HG03025 (cell line): ENCODE measurements at regions not wholly inside any gene's neighbourhood (a gene's known extent, or its start where the extent isn't known, plus 50 kb on each side); places are given as distances from the start of the nearest gene placed in this dataset.

Experiments
- ATAC-seq: cut with Tn5 transposase; IDR thresholded peaks from one replicate; pipeline ENCODE4 v1.9.1; 2021; ENCODE audit warnings: mild to moderate bottlenecking, moderate library complexity; ENCODE audit not compliant: unreplicated experiment, low FRiP score

DNA sequence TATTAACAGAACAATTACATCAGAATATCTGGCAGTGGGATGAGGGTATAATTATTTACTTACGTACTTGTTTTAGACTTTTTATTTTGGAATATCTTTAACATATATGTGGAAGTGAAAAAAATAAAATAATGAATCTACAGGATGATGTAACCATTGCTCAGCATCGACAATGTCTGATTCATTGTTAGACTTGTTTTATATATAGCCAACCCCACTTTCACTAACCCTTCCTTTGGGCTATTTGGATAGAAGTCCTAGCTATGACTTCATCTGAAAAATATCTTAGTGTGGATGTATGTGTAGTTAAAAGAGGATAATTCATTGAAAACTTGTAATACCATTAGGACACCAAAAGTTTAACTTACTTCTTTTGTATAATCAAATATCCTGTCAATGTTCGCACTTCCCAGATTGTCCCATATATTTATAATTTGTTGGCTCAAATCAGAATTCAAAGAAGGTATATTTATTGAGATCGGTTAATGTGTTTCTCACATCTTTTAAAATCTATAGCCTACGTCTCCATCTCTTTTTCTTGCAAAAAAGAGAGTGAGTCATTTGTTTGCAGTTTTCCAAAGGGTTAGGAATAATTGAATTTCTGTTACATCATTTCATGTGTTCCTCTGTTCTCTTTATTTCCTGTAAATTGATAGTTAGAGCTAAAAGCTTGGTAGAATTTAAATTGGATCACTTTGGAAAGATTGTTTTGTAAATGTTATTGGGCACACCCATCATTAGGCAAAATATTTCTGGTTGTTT, 506.1 kb upstream of the FAM98A start:
- ATAC-seq, result no peak

DNA sequence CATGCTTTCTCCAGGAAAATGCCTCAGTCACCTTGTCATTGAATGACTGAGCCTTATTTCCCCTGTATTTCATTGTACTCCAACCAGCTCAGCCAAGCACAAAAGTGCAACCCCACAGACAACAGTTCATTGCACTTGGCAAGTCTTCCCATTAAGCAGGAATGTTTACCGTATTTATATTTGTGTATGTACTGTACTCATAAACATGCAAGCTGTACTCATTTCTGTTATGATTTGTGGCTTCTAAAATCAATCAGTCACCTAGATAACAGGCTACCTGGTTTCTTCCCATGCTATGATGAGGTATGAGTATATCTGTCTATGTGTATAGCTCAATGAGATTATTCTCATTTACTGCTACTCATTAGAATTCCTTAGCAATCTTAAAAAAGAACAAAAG, 505.5 kb upstream of the FAM98A start:
- ATAC-seq, result no peak

DNA sequence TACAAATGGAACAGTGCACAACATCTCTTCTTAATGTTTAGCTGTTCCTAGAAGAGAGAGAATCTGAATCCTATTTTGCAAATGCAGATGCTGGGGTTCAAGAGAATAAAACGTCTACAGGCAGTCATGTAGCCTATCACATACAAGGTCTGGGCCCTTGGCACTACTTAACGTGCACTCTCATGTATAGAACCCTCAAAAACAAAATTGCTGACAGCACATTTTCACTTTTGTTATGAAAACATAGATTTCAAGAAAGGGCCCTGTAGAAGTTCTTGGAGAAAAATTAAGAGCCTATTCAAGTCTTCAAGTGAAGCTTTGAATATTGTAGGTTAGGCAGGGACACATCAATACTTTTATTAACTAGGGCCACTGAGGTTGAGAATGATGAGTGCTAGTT, 504.3 kb upstream of the FAM98A start:
- no peak for ATAC-seq

DNA sequence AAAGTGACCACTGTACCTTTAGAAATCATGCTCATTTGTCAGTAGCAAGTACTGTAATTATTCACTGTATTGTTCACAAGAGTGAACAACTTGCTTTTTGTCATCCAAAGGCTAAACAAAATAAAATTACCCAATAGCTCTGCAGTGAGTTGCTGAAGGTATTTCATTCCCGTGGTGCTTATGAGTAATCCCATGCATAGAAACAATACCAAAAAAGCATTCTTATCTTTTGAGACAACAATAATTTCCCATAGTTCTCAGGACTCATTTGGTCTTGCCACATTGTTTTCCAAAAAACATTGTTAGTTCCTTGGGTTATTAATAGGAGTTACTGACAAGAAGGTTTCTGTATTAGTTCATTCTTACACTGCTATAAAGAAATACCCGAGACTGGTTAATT, 503.2 kb upstream of the FAM98A start:
- ATAC-seq, result no peak

DNA sequence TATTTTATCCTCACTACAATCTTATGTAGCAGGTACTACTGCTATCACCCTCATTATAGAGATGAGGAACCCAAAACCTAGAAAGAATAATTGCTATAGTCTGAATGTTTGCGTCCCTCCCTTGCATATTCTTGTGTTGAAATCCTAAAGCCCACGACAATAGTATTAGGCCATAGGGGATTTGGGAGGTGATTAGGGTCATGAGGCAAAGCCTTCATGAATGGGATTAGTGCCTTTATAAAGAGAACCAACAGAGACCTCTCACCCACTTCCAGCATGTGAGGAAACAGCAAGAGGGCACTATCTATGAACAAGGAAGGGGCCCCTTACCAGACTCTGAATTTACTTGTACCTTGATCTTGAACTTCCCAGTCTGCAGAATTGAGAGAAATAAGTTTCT, 500.3 kb upstream of the FAM98A start:
- no peak for ATAC-seq

DNA sequence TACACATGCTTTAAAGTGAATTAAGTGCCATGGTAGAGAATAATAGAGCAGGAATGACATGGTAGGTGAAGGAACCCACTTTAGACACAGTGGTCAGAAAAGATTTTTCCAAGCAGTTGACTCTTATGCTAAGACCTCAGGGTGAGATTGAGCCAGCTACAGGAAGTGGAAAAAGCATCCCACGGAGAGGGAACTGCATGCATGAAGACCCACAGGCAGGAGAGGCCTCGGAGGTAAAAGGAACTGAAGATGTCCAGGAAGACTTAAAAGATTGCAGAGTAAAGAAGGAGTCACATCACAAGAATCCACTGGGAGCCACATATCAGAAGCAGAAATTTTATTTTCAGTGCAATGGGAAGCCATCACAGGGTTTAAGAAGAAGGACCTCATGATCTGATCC, 499.2 kb upstream of the FAM98A start:
- no peak for ATAC-seq

DNA sequence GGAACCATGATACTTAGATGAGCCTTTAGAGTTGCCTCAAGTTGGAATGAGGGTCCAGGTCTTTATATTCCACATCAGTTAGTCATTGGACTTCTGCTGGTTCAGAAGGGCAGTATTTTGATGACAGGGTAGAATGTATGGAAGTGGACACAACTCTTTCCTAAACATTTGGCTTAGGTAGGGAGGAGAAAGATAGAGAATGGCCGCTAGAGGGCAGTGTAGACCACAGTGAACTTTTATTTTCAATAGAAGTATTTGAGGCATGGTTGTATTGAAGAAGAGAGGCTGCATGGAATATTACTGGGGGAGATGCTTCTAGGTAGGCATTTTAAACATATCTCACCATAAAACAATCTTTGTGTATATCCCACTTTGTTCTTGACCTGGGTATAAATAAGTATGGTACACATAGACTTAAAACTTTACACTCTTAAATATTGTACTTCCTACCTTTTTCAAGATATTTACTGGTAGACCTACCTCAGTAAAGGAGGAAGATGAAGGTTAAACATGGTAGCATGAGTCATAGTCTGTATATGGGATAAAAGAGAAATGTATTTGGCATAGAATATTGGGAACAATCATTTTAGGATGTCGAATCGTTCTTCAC, 497.6 kb upstream of the FAM98A start:
- ATAC-seq, result peak; percentile 50

DNA sequence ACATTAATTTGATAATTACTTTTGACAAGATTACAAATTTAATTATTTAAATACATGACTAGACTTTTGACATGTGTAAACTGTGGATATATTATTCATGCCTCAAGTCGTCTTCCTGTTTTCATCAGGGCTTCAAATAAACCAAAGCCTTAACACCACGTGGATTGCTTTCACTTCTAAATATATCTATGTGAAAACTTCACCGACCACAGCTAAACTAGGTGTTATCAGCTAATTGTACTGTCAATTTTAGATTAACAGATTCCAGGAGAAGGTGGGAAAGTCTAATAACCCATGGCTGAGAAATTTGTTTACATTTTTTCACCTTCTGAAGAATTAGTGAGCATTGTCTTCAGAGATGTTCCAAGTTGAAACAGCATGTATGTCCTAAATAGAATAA, 494.7 kb upstream of the FAM98A start:
- no peak for ATAC-seq

DNA sequence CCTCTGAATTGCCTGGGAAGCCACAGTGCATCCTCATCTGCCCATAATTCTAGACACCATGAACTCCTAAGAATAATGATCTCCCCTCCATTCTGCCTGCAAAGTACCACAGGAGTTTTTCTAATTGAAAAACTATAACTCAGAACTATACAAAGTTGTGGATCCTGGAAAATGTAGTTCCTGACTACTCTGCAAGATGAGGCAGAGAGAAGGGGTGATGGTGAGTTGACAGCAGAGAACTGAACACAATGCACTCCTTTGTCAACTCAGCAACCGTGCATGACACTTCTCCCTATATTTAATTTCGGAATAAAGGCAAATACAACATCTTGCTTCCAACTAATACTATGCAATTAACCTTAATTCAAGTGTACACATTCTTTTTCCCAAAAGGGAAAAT, 471.1 kb upstream of the FAM98A start:
- ATAC-seq, result no peak

DNA sequence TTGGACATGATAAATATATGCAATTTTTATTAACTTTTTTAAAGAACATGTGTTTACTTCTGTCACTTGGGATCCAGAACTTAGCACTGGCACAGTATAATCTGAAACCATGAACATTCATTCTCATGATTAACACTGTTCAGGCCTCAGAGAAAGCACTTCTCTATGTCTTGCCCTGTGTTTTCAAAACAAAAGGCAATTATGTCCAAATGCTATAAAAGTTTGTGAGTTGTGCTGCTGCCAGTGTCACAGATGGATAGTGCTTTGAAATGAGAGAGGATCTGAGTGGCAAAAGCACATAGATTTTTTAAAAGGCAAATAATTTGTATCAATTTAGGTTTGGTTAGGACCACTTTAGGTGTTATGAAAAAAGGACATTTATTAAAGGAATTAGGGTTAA, 470.5 kb upstream of the FAM98A start:
- no peak for ATAC-seq

DNA sequence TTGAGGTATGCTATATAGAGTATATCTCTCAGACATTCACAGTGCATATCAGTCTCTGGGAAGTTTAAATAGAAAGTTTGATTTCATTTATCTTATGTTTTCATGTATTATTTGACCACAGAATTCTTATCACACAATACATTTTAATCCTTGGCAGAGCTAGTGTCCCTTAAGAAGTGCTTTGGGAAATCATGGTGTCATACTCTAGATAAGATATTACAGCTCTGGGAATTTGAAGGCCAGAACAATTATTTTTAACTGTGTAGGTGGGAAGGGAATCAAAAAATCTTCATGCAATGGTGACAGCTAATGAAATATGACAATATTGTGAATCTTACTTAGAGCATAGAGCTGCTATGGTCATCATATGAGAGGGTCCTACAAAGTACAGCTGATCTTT, 451.3 kb upstream of the FAM98A start:
- no peak for ATAC-seq

DNA sequence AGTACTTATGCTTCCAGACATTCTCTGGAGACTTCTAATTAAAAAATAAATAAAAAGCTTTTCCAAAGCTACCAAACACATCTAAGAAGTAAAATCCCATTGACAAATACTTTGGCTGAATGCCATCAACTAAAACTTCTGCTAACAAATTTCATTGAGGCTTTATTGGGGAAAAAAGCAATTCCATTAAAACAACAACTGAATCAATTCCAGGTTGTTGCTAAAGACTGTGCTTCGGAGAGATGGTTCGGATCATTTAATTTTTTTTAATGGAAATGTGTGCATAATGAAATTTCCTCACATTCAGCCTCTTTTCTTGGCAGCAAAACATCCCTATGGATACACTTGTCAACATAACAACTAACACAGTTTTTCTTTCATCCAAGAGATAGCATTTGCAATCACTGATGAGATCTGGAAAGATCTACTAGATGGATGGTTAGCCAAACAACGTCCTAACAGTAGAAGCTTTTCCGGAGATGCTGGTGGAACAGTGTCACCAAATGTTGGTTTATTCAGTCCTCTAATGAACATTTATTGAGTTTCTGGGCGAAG, 446.1 kb upstream of the FAM98A start:
- ATAC-seq, result no peak

DNA sequence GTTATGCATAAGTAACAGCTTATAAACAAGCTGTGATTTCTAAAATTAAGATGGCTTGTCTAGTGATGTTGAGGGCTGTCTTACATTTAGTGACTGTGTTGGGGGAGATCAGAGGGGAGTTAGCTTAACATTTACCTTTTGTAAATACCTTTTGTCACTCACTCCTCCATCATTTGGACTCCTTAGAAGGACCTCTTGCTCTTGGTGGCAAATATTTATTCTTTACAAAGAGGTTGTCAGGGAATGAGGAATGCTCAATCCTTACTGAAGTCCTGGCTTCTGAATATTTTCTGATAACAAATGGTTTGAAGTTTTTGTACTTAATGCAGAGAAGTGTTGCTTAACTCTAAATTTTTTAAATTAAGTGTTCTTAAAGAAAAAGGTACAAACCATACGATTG, 438.8 kb upstream of the FAM98A start:
- ATAC-seq, result no peak

DNA sequence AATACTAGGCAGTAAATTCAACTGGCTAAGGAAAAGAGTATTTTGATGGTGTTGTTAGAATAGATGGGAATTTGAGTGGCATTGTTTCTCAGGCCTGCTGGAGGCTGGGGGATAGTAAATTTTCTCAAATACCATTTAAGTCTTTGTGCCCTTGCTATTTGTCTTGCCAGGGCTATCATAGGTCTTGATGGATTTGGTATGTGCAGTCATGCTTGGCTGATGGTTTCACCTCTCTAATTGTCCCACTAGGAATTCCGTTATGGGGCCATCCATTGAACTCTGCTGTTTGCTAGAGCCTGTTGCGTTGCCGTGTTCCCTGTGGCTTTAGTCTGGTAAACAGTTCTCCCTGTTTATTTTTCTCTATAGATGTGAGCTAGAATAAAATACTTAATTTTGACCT, 438.1 kb upstream of the FAM98A start:
- ATAC-seq, result no peak

DNA sequence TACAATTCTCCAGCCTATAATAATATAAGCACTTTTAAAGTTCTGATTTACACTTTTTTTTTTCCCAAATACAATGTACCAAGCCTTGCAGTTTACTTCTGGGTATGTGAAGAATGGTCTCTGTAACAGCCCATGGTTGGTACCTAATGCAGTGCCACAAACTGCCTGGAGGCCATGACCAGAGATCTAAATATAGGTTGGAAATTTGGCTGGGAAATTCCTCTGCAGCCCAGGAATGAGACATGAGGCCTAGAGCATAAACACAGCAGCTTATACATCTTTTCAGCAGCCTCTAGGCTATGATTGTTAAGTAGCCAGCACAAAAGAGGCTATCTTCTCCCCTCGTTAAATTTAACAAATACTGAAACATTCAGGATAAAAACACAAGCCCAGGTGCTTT, 432.0 kb upstream of the FAM98A start:
- no peak for ATAC-seq

DNA sequence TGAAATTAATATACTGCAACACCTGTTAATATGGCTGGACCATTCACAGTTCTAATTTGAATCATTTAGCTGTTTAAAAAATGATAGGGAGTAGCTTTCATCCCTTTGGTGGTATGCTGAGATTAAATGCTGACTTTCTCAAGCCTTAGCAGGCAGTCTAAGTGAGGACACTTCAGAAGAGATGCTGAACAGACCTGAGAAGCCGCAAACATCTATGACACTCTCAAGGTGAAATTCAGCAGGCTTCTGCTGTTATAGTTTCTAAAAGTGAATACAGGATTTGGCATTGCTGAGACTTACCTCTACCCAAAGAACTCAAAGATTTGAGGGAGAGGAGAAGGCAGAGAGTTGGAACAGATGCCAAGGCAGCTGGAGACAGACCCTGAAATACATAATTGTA, 431.2 kb upstream of the FAM98A start:
- no peak for ATAC-seq

DNA sequence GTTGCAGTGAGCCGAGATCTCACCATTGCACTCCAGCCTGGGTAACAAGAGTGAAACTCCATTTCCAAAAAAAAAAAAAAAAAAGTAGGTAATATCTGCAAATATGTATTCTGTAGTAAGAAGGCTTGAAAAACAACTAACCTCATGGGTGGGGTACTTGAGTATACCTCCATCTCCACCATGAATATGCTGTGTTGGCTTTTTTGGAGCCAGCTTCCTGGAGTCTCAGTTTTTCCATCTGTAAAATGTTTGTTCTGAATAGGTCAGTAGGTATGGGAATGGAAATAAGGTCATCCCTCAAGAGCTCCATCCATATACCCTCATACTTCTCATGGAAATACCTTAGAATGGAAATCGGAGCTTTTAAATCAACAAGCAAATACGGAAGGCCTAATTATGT, 430.0 kb upstream of the FAM98A start:
- ATAC-seq, result no peak

DNA sequence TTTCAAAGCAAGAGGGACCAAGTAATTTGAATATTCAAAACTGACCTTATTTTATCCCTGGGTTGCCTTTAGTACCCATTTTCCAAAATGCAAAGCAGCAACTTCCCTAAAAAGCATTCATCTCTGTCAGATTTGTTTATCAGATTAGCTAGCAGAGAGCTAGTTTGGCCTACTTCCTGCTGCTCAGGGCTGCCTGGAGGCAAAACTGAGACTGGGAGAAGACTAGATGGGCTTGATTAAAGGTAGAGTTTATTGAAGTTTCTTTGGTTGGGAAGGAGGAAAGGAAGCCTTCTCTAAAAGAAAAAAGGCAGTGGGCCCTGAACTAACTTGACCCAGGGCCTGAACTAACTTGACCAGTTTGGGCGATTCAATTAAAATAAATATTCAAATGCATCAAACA, 426.1 kb upstream of the FAM98A start:
- no peak for ATAC-seq

DNA sequence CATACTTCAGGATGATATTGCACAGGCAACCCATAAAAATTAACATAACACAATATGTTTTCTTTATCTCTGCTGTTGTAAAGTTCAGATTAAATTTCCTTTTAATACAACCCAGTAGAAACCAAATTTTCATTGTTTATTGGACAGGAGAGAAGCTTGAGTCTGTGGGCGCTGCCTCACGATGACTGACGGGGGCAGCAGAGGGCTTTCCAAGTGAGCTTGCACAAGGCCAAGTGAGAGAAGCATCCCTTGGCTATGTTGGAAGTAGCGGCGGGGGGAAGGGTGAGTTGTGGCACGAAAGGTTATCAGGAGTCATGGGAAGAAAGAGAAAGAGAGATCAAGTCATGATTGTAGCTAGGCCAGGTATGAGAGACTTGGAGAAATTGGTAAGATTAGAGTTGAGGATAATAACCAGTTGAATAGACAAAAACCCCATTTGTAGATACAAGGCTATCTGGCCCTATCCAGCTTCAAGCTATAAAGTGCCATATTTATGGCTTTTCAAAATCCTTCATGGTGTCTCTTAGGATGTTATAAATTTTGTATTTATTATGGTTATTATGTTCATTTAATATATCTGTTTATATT, 413.7 kb upstream of the FAM98A start:
- ATAC-seq, result peak; percentile 64

DNA sequence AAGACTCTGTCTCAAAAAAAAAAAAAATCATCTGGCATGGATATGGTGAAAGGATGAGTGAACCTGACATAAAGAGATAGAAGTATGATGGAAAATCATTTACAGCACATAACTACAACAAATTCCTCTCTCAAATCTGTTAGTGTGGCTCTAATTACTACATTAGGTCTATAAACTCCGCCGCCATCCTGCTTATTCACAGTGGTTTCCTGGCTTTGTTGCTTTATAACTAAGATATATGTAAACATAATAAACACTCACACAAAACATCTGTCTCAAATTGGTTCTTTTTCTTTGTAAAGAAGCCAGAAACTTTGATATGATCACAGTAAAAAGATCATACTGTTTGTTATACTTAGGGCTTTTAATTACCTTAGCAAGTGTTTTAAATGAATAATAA, 412.6 kb upstream of the FAM98A start:
- ATAC-seq, result no peak

DNA sequence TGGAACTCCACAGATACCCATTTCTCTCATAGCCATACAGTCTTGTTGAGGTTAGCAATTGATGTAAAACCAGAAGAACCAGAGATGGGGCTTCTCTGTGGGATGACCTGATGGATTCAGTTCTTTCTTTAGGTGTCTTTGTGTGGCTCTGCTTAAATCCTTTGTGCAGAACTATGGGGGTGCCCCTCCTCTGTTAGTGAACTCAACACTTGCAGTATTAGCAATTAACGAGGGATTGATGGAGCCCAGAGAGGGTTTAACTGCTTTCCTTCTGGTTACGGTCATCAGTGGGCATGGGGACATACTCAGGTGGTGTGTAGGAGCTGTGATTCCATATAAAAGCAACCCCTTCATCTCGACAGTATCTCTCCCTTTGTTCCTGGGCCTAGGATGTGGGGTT, 406.8 kb upstream of the FAM98A start:
- ATAC-seq, result no peak

DNA sequence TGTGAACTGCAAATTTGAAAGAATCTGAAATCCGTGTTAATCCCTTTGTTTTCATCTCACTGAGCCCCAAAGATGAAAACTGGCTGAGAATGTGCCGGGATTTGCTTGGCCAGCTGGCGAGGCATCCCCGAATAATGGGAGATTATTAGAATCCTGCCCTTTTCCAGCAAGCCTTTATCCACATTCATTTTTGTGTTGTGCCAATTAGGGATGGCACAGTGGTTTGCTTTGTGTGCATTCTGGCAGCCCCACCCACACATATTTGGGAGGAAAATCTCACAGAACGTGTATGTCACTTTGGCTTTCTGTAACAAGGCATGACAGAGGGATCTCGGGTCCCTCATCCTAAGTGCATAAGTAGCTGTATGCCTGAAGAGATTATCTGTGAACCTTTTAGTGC, 405.8 kb upstream of the FAM98A start:
- ATAC-seq, result no peak
